ENCODE measurements at regions not wholly inside any gene's neighbourhood (a gene's known extent, or its start where the extent isn't known, plus 50 kb on each side); places are given as distances from the start of the nearest gene placed in this dataset.
"Not testable (repeated sequence)": the region's sequence is repeated elsewhere in the genome, so short reads cannot be mapped to it uniquely, and the experiment has no call there.

DNA sequence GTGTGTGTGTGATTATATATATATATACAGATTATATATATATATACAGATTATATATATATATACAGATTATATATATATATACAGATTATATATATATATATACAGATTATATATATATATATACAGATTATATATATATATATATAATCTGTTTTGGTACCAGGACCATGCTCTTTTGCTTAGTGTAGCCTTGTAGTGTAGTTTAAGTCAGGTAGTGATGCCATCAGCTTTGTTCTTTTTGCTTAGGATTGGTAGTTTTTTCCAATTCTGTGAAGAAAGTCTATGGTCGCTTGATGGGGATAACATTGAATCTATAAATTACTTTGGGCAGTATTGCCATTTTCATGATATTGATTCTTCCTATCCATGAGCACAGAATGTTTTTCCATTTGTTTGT is 318.5 kb upstream of the SETBP1 start:
- not testable (repeated sequence) for ATAC-seq

GRCh38 chr18:44370861-44371260 is 309.8 kb upstream of the SETBP1 start:
- no peak overlapping the region for H2AFZ ChIP-seq (ENCODE audit: low read depth, low read length, poor library complexity, severe bottlenecking)
- H3K9me2 ChIP-seq (ENCODE audit: insufficient read depth): no peaks in the 10 kb centered on the region
- ChIA-PET CTCF (no interaction called here), POLR2A (no interaction called here), RAD21 (ENCODE audit: low non-redundant PET in 1 of 2, low total read pairs in 2 of 2, uncharacterized antibody in 2 of 2, unreplicated experiment in 2 of 2) (no interaction called here)
- BruUV-seq (replicated peaks): no TSS peak
- ATAC-seq (no peak), DNase-seq (ENCODE audit: low read depth, low spot score) (no peak)
- H3K27me3 ChIP-seq (ENCODE audit: insufficient read depth, low read length): no peaks in the 10 kb centered on the region
- H3K4me3 ChIP-seq (replicated peaks in 1 of 2; ENCODE audit: low read depth in 1 of 2, low read length in 2 of 2): no peak overlapping the region
- H3K79me2 ChIP-seq (ENCODE audit: insufficient read depth, low read length): no peaks in the 10 kb centered on the region
- H3K36me3 ChIP-seq (ENCODE audit: control insufficient read depth in 1 of 2, insufficient read depth in 2 of 2, low read length in 2 of 2): no peaks in the 10 kb centered on the region
- intact Hi-C loops (cut with micrococcal nuclease): no loop called here
- no peaks in the 10 kb centered on the region for H4K20me1 ChIP-seq (ENCODE audit: insufficient read depth)
- no peaks in the 10 kb centered on the region for H3K4me1 ChIP-seq (ENCODE audit: control insufficient read depth in 1 of 2, insufficient read depth in 2 of 2, low read length in 2 of 2)
- no peak overlapping the region for H3K4me2 ChIP-seq (ENCODE audit: low read length)
- no peak overlapping the region for H3K9ac ChIP-seq (ENCODE audit: low read length)
- peaks cover 0 to 18% of the 10 kb centered on the region in 2 experiments; a peak in 2 of 4 replicates for H3K9me3 ChIP-seq (ENCODE audit: control insufficient read depth in 1 of 2, insufficient read depth in 1 of 2, low read depth in 1 of 2, low read length in 2 of 2)
- H3K27ac ChIP-seq (ENCODE audit: low read depth, low read length): no peak overlapping the region
- no peak for TF ChIP-seq ATF3 (IDR thresholded peaks at IDR 0.05)
- TF ChIP-seq, protein P1, sequence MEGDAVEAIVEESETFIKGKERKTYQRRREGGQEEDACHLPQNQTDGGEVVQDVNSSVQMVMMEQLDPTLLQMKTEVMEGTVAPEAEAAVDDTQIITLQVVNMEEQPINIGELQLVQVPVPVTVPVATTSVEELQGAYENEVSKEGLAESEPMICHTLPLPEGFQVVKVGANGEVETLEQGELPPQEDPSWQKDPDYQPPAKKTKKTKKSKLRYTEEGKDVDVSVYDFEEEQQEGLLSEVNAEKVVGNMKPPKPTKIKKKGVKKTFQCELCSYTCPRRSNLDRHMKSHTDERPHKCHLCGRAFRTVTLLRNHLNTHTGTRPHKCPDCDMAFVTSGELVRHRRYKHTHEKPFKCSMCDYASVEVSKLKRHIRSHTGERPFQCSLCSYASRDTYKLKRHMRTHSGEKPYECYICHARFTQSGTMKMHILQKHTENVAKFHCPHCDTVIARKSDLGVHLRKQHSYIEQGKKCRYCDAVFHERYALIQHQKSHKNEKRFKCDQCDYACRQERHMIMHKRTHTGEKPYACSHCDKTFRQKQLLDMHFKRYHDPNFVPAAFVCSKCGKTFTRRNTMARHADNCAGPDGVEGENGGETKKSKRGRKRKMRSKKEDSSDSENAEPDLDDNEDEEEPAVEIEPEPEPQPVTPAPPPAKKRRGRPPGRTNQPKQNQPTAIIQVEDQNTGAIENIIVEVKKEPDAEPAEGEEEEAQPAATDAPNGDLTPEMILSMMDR (IDR thresholded peaks at IDR 0.05 in 2 of 3, conservative IDR thresholded peaks at IDR 0.05 in 1 of 3; ENCODE audit: borderline replicate concordance in 1 of 3, insufficient read depth in 1 of 3, low read depth in 2 of 3, low read length in 2 of 3): no peak
- TF ChIP-seq POLR2A (IDR thresholded peaks at IDR 0.05; ENCODE audit: borderline replicate concordance, extremely low read depth, insufficient read depth, insufficient read length): no peak
- no peak for TF ChIP-seq ZNF274 (IDR thresholded peaks at IDR 0.05; ENCODE audit: low read depth, low read length)
- TF ChIP-seq CEBPB (IDR thresholded peaks at IDR 0.05; ENCODE audit: low read depth): no peak
- no peak for TF ChIP-seq CBX3 (IDR thresholded peaks at IDR 0.05; ENCODE audit: low read depth)
- no peak for TF ChIP-seq POLR2AphosphoS5 (IDR thresholded peaks at IDR 0.05; ENCODE audit: low read depth, low read length)
- no peak for TF ChIP-seq EZH2phosphoT487 (IDR thresholded peaks at IDR 0.05; ENCODE audit: borderline replicate concordance)
- no peak for TF ChIP-seq YY1 (IDR thresholded peaks at IDR 0.05; ENCODE audit: extremely low read depth, insufficient replicate concordance, low read depth, low read length)
- TF ChIP-seq, protein P2, sequence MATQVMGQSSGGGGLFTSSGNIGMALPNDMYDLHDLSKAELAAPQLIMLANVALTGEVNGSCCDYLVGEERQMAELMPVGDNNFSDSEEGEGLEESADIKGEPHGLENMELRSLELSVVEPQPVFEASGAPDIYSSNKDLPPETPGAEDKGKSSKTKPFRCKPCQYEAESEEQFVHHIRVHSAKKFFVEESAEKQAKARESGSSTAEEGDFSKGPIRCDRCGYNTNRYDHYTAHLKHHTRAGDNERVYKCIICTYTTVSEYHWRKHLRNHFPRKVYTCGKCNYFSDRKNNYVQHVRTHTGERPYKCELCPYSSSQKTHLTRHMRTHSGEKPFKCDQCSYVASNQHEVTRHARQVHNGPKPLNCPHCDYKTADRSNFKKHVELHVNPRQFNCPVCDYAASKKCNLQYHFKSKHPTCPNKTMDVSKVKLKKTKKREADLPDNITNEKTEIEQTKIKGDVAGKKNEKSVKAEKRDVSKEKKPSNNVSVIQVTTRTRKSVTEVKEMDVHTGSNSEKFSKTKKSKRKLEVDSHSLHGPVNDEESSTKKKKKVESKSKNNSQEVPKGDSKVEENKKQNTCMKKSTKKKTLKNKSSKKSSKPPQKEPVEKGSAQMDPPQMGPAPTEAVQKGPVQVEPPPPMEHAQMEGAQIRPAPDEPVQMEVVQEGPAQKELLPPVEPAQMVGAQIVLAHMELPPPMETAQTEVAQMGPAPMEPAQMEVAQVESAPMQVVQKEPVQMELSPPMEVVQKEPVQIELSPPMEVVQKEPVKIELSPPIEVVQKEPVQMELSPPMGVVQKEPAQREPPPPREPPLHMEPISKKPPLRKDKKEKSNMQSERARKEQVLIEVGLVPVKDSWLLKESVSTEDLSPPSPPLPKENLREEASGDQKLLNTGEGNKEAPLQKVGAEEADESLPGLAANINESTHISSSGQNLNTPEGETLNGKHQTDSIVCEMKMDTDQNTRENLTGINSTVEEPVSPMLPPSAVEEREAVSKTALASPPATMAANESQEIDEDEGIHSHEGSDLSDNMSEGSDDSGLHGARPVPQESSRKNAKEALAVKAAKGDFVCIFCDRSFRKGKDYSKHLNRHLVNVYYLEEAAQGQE (IDR thresholded peaks at IDR 0.05; ENCODE audit: low read depth): no peak
- TF ChIP-seq, protein P3, sequence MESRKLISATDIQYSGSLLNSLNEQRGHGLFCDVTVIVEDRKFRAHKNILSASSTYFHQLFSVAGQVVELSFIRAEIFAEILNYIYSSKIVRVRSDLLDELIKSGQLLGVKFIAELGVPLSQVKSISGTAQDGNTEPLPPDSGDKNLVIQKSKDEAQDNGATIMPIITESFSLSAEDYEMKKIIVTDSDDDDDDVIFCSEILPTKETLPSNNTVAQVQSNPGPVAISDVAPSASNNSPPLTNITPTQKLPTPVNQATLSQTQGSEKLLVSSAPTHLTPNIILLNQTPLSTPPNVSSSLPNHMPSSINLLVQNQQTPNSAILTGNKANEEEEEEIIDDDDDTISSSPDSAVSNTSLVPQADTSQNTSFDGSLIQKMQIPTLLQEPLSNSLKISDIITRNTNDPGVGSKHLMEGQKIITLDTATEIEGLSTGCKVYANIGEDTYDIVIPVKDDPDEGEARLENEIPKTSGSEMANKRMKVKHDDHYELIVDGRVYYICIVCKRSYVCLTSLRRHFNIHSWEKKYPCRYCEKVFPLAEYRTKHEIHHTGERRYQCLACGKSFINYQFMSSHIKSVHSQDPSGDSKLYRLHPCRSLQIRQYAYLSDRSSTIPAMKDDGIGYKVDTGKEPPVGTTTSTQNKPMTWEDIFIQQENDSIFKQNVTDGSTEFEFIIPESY (IDR thresholded peaks at IDR 0.05; ENCODE audit: extremely low read depth, insufficient replicate concordance, low read length): no peak
- no peak for TF ChIP-seq SP1 (IDR thresholded peaks at IDR 0.05; ENCODE audit: low read depth)
- no peak for TF ChIP-seq ZFX (IDR thresholded peaks at IDR 0.05)

More for the DNA sequence above, 318.5 kb upstream of the SETBP1 start:
- H4K20me1 ChIP-seq (ENCODE audit: insufficient read depth); H3K27me3 ChIP-seq (ENCODE audit: insufficient read depth, low read length); BruUV-seq (replicated peaks); H3K79me2 ChIP-seq (ENCODE audit: insufficient read depth, low read length); H3K27ac ChIP-seq (ENCODE audit: low read depth, low read length); POLR2A ChIA-PET; RAD21 ChIA-PET (ENCODE audit: low non-redundant PET in 1 of 2, low total read pairs in 2 of 2, uncharacterized antibody in 2 of 2, unreplicated experiment in 2 of 2); H3K9me3 ChIP-seq (ENCODE audit: control insufficient read depth in 1 of 2, insufficient read depth in 1 of 2, low read depth in 1 of 2, low read length in 2 of 2); H3K36me3 ChIP-seq (ENCODE audit: control insufficient read depth in 1 of 2, insufficient read depth in 2 of 2, low read length in 2 of 2); H3K4me1 ChIP-seq (ENCODE audit: control insufficient read depth in 1 of 2, insufficient read depth in 2 of 2, low read length in 2 of 2); DNase-seq (ENCODE audit: low read depth, low spot score); H3K9me2 ChIP-seq (ENCODE audit: insufficient read depth); H3K4me3 ChIP-seq (replicated peaks in 1 of 2; ENCODE audit: low read depth in 1 of 2, low read length in 2 of 2); H2AFZ ChIP-seq (ENCODE audit: low read depth, low read length, poor library complexity, severe bottlenecking); H3K4me2 ChIP-seq (ENCODE audit: low read length); H3K9ac ChIP-seq (ENCODE audit: low read length); CTCF ChIA-PET: not testable (repeated sequence)
- intact Hi-C loops (cut with micrococcal nuclease): loop anchor here (5.0 kb wide), 1 partner anchor 820 kb away; no protein-coding TSS in a partner anchor

All from HCT116 (cell line).